ENCODE measurements at regions not wholly inside any gene's neighbourhood (a gene's known extent, or its start where the extent isn't known, plus 50 kb on each side); places are given as distances from the start of the nearest gene placed in this dataset.

GRCh38 chr3:166478356-166478755 is 641.1 kb upstream of the BCHE start:
- no peak overlapping the region for H3K27ac ChIP-seq (ENCODE audit: low read length)

DNA sequence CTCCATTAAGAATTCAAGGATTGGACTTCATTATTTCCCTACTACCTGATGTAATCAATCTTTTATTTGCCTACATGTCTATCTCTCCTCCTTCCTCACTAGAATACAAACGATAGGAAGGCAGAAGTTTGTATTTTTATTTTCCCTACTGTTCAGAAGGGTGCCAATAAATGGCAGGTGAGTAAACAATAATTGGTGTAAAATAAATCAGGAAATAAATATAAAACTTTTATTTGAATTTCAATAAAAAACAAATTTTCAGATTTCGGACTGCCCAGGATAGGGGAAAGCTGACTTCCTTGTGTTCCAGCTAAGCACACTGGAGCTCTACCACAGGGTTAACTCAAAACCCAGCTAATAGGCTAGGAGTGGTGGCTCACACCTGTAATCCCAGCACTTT is 636.3 kb upstream of the BCHE start:
- no peaks in the 10 kb centered on the region for H3K79me2 ChIP-seq (replicated peaks; ENCODE audit: insufficient read depth, low read length)

More at GRCh38 chr3:166478356-166478755, 641.1 kb upstream of the BCHE start:
- Histone ChIP-seq H3K9me2 (ENCODE audit: insufficient read depth, low read length) (no peaks in the 10 kb centered on the region), H2AFZ (ENCODE audit: low read depth, low read length) (no peak overlapping the region), H3K27me3 (ENCODE audit: insufficient read depth, low read depth, low read length) (no peaks in the 10 kb centered on the region), H3F3A (ENCODE audit: insufficient read depth, low read length, poor library complexity, severe bottlenecking) (no peaks in the 10 kb centered on the region), H3K36me3 (ENCODE audit: insufficient read depth, low read length) (no peaks in the 10 kb centered on the region), H4K20me1 (ENCODE audit: insufficient read depth) (no peaks in the 10 kb centered on the region), H3K4me3 (ENCODE audit: low read length) (no peak overlapping the region), H3K4me2 (ENCODE audit: low read length) (no peak overlapping the region), H3K9me3 (ENCODE audit: low read length) (no peaks in the 10 kb centered on the region), H3K9ac (ENCODE audit: low read length) (no peak overlapping the region), H3K79me2 (replicated peaks; ENCODE audit: insufficient read depth, low read length) (no peaks in the 10 kb centered on the region)
- no peak for TF ChIP-seq TAF1 (IDR thresholded peaks at IDR 0.05; ENCODE audit: low read depth)
- no peak for TF ChIP-seq MXI1 (conservative IDR thresholded peaks at IDR 0.05; ENCODE audit: poor library complexity, severe bottlenecking)
- TF ChIP-seq POLR2AphosphoS5 (IDR thresholded peaks at IDR 0.05), result no peak
- no peak for TF ChIP-seq SMC3 (conservative IDR thresholded peaks at IDR 0.05; ENCODE audit: poor library complexity)
- no peak for TF ChIP-seq EZH2 (IDR thresholded peaks at IDR 0.05; ENCODE audit: borderline replicate concordance, insufficient read depth, low read length, poor library complexity, severe bottlenecking)
- TF ChIP-seq, protein P1, sequence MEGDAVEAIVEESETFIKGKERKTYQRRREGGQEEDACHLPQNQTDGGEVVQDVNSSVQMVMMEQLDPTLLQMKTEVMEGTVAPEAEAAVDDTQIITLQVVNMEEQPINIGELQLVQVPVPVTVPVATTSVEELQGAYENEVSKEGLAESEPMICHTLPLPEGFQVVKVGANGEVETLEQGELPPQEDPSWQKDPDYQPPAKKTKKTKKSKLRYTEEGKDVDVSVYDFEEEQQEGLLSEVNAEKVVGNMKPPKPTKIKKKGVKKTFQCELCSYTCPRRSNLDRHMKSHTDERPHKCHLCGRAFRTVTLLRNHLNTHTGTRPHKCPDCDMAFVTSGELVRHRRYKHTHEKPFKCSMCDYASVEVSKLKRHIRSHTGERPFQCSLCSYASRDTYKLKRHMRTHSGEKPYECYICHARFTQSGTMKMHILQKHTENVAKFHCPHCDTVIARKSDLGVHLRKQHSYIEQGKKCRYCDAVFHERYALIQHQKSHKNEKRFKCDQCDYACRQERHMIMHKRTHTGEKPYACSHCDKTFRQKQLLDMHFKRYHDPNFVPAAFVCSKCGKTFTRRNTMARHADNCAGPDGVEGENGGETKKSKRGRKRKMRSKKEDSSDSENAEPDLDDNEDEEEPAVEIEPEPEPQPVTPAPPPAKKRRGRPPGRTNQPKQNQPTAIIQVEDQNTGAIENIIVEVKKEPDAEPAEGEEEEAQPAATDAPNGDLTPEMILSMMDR (IDR thresholded peaks at IDR 0.05; ENCODE audit: poor library complexity, severe bottlenecking), result no peak
- TF ChIP-seq, protein P2, sequence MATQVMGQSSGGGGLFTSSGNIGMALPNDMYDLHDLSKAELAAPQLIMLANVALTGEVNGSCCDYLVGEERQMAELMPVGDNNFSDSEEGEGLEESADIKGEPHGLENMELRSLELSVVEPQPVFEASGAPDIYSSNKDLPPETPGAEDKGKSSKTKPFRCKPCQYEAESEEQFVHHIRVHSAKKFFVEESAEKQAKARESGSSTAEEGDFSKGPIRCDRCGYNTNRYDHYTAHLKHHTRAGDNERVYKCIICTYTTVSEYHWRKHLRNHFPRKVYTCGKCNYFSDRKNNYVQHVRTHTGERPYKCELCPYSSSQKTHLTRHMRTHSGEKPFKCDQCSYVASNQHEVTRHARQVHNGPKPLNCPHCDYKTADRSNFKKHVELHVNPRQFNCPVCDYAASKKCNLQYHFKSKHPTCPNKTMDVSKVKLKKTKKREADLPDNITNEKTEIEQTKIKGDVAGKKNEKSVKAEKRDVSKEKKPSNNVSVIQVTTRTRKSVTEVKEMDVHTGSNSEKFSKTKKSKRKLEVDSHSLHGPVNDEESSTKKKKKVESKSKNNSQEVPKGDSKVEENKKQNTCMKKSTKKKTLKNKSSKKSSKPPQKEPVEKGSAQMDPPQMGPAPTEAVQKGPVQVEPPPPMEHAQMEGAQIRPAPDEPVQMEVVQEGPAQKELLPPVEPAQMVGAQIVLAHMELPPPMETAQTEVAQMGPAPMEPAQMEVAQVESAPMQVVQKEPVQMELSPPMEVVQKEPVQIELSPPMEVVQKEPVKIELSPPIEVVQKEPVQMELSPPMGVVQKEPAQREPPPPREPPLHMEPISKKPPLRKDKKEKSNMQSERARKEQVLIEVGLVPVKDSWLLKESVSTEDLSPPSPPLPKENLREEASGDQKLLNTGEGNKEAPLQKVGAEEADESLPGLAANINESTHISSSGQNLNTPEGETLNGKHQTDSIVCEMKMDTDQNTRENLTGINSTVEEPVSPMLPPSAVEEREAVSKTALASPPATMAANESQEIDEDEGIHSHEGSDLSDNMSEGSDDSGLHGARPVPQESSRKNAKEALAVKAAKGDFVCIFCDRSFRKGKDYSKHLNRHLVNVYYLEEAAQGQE (IDR thresholded peaks at IDR 0.05; ENCODE audit: borderline replicate concordance), result no peak
- no peak for TF ChIP-seq EP300 (conservative IDR thresholded peaks at IDR 0.05; ENCODE audit: poor library complexity, severe bottlenecking)
- TF ChIP-seq RAD21 (conservative IDR thresholded peaks at IDR 0.05), result no peak

More for the DNA sequence above, 636.3 kb upstream of the BCHE start:
- no peaks in the 10 kb centered on the region for H4K20me1 ChIP-seq (ENCODE audit: insufficient read depth)
- no peak overlapping the region for H3K4me3 ChIP-seq (ENCODE audit: low read length)
- no peaks in the 10 kb centered on the region for H3K36me3 ChIP-seq (ENCODE audit: insufficient read depth, low read length)
- TF ChIP-seq EZH2 (IDR thresholded peaks at IDR 0.05; ENCODE audit: borderline replicate concordance, insufficient read depth, low read length, poor library complexity, severe bottlenecking) (no peak), EP300 (conservative IDR thresholded peaks at IDR 0.05; ENCODE audit: poor library complexity, severe bottlenecking) (no peak), POLR2AphosphoS5 (IDR thresholded peaks at IDR 0.05) (no peak), RAD21 (conservative IDR thresholded peaks at IDR 0.05) (no peak), MXI1 (conservative IDR thresholded peaks at IDR 0.05; ENCODE audit: poor library complexity, severe bottlenecking) (no peak), SMC3 (conservative IDR thresholded peaks at IDR 0.05; ENCODE audit: poor library complexity) (no peak), TAF1 (IDR thresholded peaks at IDR 0.05; ENCODE audit: low read depth) (no peak)
- TF ChIP-seq, protein P1 (IDR thresholded peaks at IDR 0.05; ENCODE audit: poor library complexity, severe bottlenecking), result no peak
- TF ChIP-seq, protein P2 (IDR thresholded peaks at IDR 0.05; ENCODE audit: borderline replicate concordance), result no peak
- no peaks in the 10 kb centered on the region for H3K27me3 ChIP-seq (ENCODE audit: insufficient read depth, low read depth, low read length)
- no peak overlapping the region for H2AFZ ChIP-seq (ENCODE audit: low read depth, low read length)
- H3F3A ChIP-seq (ENCODE audit: insufficient read depth, low read length, poor library complexity, severe bottlenecking), result no peaks in the 10 kb centered on the region
- H3K4me2 ChIP-seq (ENCODE audit: low read length), result no peak overlapping the region
- no peak overlapping the region for H3K27ac ChIP-seq (ENCODE audit: low read length)
- H3K9me2 ChIP-seq (ENCODE audit: insufficient read depth, low read length), result no peaks in the 10 kb centered on the region
- no peaks in the 10 kb centered on the region for H3K9me3 ChIP-seq (ENCODE audit: low read length)
- no peak overlapping the region for H3K9ac ChIP-seq (ENCODE audit: low read length)

Measured in neural cell (in vitro differentiated cells).